Sigmoid colon (tissue), 6 donors: ENCODE measurements at regions not wholly inside any gene's neighbourhood (a gene's known extent, or its start where the extent isn't known, plus 50 kb on each side); places are given as distances from the start of the nearest gene placed in this dataset.
"Not testable (repeated sequence)": the region's sequence is repeated elsewhere in the genome, so short reads cannot be mapped to it uniquely, and the experiment has no call there.

ENCODE experiments used
- DNase-seq: peaks from one replicate; pipeline ENCODE4 v3.0.0-alpha.2; 2019
- H3K27ac ChIP-seq, 4 donors: fragments of 200-600 bp; sonication (generic); one replicate each; pipeline ENCODE4 v1.5.1; 2016 to 2019; ENCODE audit warnings: mild to moderate bottlenecking in 1 of 4
- H3K27me3 ChIP-seq, 3 donors: fragments of 200-600 bp; sonication (generic); one replicate each; pipeline ENCODE4 v1.5.1; 2019; ENCODE audit warnings: mild to moderate bottlenecking in 1 of 3
- H3K36me3 ChIP-seq, 4 donors: fragments of 200-600 bp; sonication (generic); one replicate each; pipeline ENCODE4 v1.5.1; 2016 to 2019
- H3K4me1 ChIP-seq, 4 donors: fragments of 200-600 bp; sonication (generic); one replicate each; pipeline ENCODE4 v1.5.1; 2017 to 2019
- H3K4me3 ChIP-seq, 4 donors: fragments of 200-600 bp; sonication (generic); one replicate each; pipeline ENCODE4 v1.5.1; 2017 to 2019; ENCODE audit warnings: mild to moderate bottlenecking in 2 of 4, moderate library complexity in 1 of 4
- H3K9me3 ChIP-seq, 4 donors: fragments of 200-600 bp in 3 of 4; sonication (generic) in 3 of 4; one replicate each; pipeline versions ENCODE4 v1.5.1 to v1.6.1; 2013 to 2019
- CTCF ChIP-seq, 4 experiments: fragments of 450-650 bp in 3 of 4; fragments of 200-600 bp in 1 of 4; IDR thresholded peaks; one replicate each; pipeline ENCODE4 v1.5.1; 2016 to 2019; ENCODE audit warnings: antibody characterized with exemption in 4 of 4, mild to moderate bottlenecking in 3 of 4, moderate library complexity in 2 of 4
- EP300 ChIP-seq, 4 donors: sonication (generic); formaldehyde crosslinking; IDR thresholded peaks; one replicate each; pipeline ENCODE4 v1.6.1; 2017; ENCODE audit warnings: antibody characterized with exemption in 4 of 4
- POLR2A ChIP-seq, 2 donors: fragments of 450-650 bp; IDR thresholded peaks; one replicate each; pipeline ENCODE4 v1.6.1; 2016; ENCODE audit warnings: antibody characterized with exemption in 2 of 2, mild to moderate bottlenecking in 2 of 2, moderate library complexity in 2 of 2
- POLR2AphosphoS5 ChIP-seq, 4 donors: sonication (generic); formaldehyde crosslinking; IDR thresholded peaks; one replicate each; pipeline ENCODE4 v1.6.1; 2017; ENCODE audit warnings: antibody characterized with exemption in 4 of 4
- WGBS, 2 donors: extraction: QIAGEN DNeasy Blood & Tissue Kit; methylation state at CpG; one replicate each; pipeline ENCODE4 v1.1.7; 2013; 5-methylcytosine and 5-hydroxymethylcytosine counted together
- intact Hi-C: fragments of 100-400 bp; cut with DNase I; formaldehyde crosslinking; loops from one replicate; pipeline ENCODE4 v1.15.1; 2023
- donor health status: healthy with polysubstance abuse.
- donor health status: healthy.

DNA sequence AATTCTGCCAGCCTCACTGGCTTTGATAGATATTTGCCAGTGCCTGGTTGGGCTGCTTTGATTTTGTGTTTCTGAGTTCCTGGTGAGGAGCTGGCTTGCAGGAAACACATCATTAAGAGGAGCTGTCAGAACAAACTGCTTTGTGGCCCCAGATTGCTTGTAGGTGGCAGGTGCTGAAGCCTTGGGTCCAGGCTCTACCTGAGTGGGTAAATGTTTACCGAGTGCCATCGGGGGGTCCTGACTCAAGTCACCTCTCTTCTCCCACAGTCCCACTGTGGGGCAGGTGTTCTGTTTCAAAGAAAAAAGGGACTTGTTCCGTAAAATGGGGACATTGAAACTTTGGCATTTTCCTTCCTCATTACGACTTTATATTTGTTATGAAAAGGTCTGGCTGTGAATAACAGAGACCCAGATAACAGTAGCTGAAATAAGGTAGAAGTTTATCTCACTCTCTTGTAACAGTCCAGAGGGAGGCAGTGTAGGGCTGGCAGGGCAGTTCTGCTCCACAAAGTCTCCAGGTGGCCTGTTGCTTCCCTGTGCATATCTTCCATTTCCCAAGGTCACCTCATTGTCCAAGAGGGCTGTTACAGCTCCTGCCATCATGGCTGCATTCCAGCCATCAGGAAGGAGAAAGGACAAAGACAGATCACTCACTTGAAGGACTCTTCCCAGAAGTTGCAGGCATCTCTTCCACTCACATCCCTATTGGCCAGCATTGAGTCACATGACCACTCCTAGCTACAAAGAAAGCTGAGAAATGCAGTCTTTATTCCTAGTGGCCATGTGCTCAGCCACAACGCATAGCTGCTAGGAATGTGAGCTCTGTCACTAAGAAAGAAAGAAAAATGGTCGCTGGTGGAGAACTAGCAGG lies 149.9 kb upstream of the KCNG1 start:
- 91% methylated on average over 6 of the region's 6 CpGs for WGBS, 2 donors
- no peak overlapping the region for H3K4me3 ChIP-seq
- no peaks in the 10 kb centered on the region for H3K36me3 ChIP-seq
- DNase-seq, result no peak
- H3K27me3 ChIP-seq, result no peaks in the 10 kb centered on the region
- no peaks in the 10 kb centered on the region for H3K4me1 ChIP-seq
- intact Hi-C loops, result no loop called here
- peaks cover 0 to 6% (median 0%) of the 10 kb centered on the region in 4 donors for H3K9me3 ChIP-seq
- H3K27ac ChIP-seq, result no peak overlapping the region
- no peak for TF ChIP-seq POLR2A (IDR thresholded peaks at IDR 0.05)
- no peak for TF ChIP-seq CTCF (IDR thresholded peaks at IDR 0.05)
- no peak for TF ChIP-seq POLR2AphosphoS5 (IDR thresholded peaks at IDR 0.05)
- TF ChIP-seq EP300 (IDR thresholded peaks at IDR 0.05), result no peak

GRCh38 chr20:51171141-51171540 lies 148.2 kb upstream of the KCNG1 start:
- Histone ChIP-seq H3K36me3 (no peaks in the 10 kb centered on the region), H3K4me1 (no peaks in the 10 kb centered on the region), H3K27me3 (peaks cover 0 to 4% (median 0%) of the 10 kb centered on the region in 3 donors), H3K4me3 (no peak overlapping the region), H3K9me3 (peaks cover 0 to 6% (median 0%) of the 10 kb centered on the region in 4 donors), H3K27ac (no peak overlapping the region)
- DNase-seq, result no peak
- intact Hi-C loops, result no loop called here
- 87 to 94% methylated on average over 2 of the region's 2 CpGs for WGBS, 2 donors
- no peak for TF ChIP-seq POLR2A (IDR thresholded peaks at IDR 0.05)
- TF ChIP-seq CTCF (IDR thresholded peaks at IDR 0.05), result no peak
- TF ChIP-seq POLR2AphosphoS5 (IDR thresholded peaks at IDR 0.05), result no peak
- no peak for TF ChIP-seq EP300 (IDR thresholded peaks at IDR 0.05)

GRCh38 chr20:51169813-51170212 lies 146.9 kb upstream of the KCNG1 start:
- H3K4me1 ChIP-seq, result no peaks in the 10 kb centered on the region
- no peak for DNase-seq
- 85 to 91% methylated on average over 3 of the region's 3 CpGs for WGBS, 2 donors
- no peak overlapping the region for H3K27ac ChIP-seq
- H3K9me3 ChIP-seq, result peaks cover 0 to 6% (median 0%) of the 10 kb centered on the region in 4 donors
- no peaks in the 10 kb centered on the region for H3K36me3 ChIP-seq
- peaks cover 0 to 8% (median 0%) of the 10 kb centered on the region in 3 donors for H3K27me3 ChIP-seq
- TF ChIP-seq CTCF (IDR thresholded peaks at IDR 0.05), result no peak
- no peak for TF ChIP-seq EP300 (IDR thresholded peaks at IDR 0.05)
- no peak for TF ChIP-seq POLR2AphosphoS5 (IDR thresholded peaks at IDR 0.05)
- no peak for TF ChIP-seq POLR2A (IDR thresholded peaks at IDR 0.05)
- intact Hi-C loops, result loop anchor here (10.0 kb wide), 1 partner anchor 55 kb away; no protein-coding TSS in a partner anchor
- no peak overlapping the region for H3K4me3 ChIP-seq

- H3K27me3 ChIP-seq, H3K4me3 ChIP-seq, H3K9me3 ChIP-seq, H3K36me3 ChIP-seq, H3K4me1 ChIP-seq, DNase-seq, H3K27ac ChIP-seq: not testable (repeated sequence)
- intact Hi-C loops, result loop anchor here (10.0 kb wide), 1 partner anchor 57 kb away; no protein-coding TSS in a partner anchor
- 89 to 91% methylated on average over 4 of the region's 4 CpGs for WGBS, 2 donors
These were observed 145.0 kb upstream of the KCNG1 start for GRCh38 chr20:51167911-51168310.

DNA sequence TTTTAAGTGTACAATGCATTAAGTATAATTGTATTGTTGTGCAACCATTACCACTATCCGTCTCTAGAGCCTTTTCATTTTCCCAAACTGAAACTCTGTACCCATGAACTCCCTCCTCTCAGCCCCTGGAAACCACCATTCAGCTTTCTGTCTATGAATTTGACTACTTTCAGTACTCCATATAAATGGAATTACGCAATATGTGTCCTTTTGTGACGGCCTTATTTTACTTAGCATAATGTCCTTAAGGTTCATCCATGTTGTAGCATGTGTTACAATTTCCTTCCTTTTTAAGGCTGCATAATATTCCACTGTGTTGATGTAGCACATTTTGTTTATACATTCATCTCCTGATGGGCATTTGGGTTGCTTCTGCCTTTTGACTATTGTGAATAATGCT lies 143.6 kb upstream of the KCNG1 start:
- Histone ChIP-seq H3K27ac (no peak overlapping the region), H3K9me3 (peaks cover 0 to 6% (median 0%) of the 10 kb centered on the region in 4 donors), H3K27me3 (peaks cover 0 to 18% (median 0%) of the 10 kb centered on the region in 3 donors), H3K4me1 (no peaks in the 10 kb centered on the region), H3K36me3 (no peaks in the 10 kb centered on the region), H3K4me3 (no peak overlapping the region)
- no peak for DNase-seq
- WGBS, 2 donors, result 71 to 80% methylated on average over 3 of the region's 3 CpGs
- TF ChIP-seq EP300 (IDR thresholded peaks at IDR 0.05) (no peak), CTCF (IDR thresholded peaks at IDR 0.05) (no peak), POLR2AphosphoS5 (IDR thresholded peaks at IDR 0.05) (no peak), POLR2A (IDR thresholded peaks at IDR 0.05) (no peak)
- intact Hi-C loops, result loop anchor here (10.0 kb wide), 1 partner anchor 58 kb away; no protein-coding TSS in a partner anchor
